Endothelial cell of umbilical vein (primary cell): ENCODE measurements at regions not wholly inside any gene's neighbourhood (a gene's known extent, or its start where the extent isn't known, plus 50 kb on each side); places are given as distances from the start of the nearest gene placed in this dataset.

ENCODE experiments used
- CTCF ChIP-seq, 2 donors: IDR thresholded peaks; 1 replicate in 1 of 2; 2 replicates in 1 of 2; pipeline ENCODE4 v1.5.1; 2011; ENCODE audit warnings: low read length in 2 of 2, mild to moderate bottlenecking in 2 of 2, moderate library complexity in 2 of 2, control low read depth in 1 of 2, inconsistent platforms in 1 of 2, low read depth in 1 of 2; ENCODE audit not compliant: insufficient read depth in 1 of 2; ENCODE audit errors: extremely low read depth in 1 of 2
- EZH2 ChIP-seq: IDR thresholded peaks from 2 replicates; pipeline ENCODE4 v1.6.1; 2012; ENCODE audit warnings: borderline replicate concordance, low read depth, mild to moderate bottlenecking, moderate library complexity, low read length, inconsistent platforms; ENCODE audit not compliant: severe bottlenecking
- FOS ChIP-seq: IDR thresholded peaks from 2 replicates; pipeline ENCODE4 v1.6.1; 2011; ENCODE audit warnings: mild to moderate bottlenecking, low read length, moderate library complexity, borderline replicate concordance; ENCODE audit not compliant: insufficient read depth
- GATA2 ChIP-seq: IDR thresholded peaks from 2 replicates; pipeline ENCODE4 v1.7.0; 2011; ENCODE audit warnings: low read depth, mild to moderate bottlenecking, moderate library complexity, mixed read lengths, low read length; ENCODE audit not compliant: insufficient read length, insufficient read depth
- JUN ChIP-seq: IDR thresholded peaks from 2 replicates; pipeline ENCODE4 v1.6.1; 2011; ENCODE audit warnings: borderline replicate concordance, low read depth; ENCODE audit not compliant: insufficient read length, insufficient read depth
- MAX ChIP-seq: IDR thresholded peaks from 2 replicates; pipeline ENCODE4 v1.6.1; 2011; ENCODE audit not compliant: insufficient read depth, insufficient read length
- MYC ChIP-seq: IDR thresholded peaks from one replicate; pipeline ENCODE4 v1.6.1; 2011; ENCODE audit warnings: mild to moderate bottlenecking, low read depth, low read length
- POLR2A ChIP-seq: IDR thresholded peaks from 2 replicates; pipeline ENCODE4 v1.6.1; 2012; ENCODE audit warnings: low read depth, mild to moderate bottlenecking, control low read depth, low read length
- POLR2AphosphoS5 ChIP-seq: IDR thresholded peaks from 2 replicates; pipeline ENCODE4 v1.6.1; 2012; ENCODE audit warnings: low read depth, mild to moderate bottlenecking, control low read depth, low read length, moderate library complexity; ENCODE audit not compliant: insufficient read depth

GRCh38 chr2:7910752-7911151, 771.1 kb upstream of the ID2 start:
- TF ChIP-seq CTCF (IDR thresholded peaks at IDR 0.05; ENCODE audit: extremely low read depth in 1 of 2, insufficient read depth in 1 of 2, low read depth in 1 of 2, low read length in 2 of 2) (no peak), POLR2AphosphoS5 (no peak), POLR2A (no peak), EZH2 (no peak), JUN (no peak), MAX (no peak), FOS (no peak), MYC (no peak), GATA2 (no peak)
